HEK293 (cell line): ENCODE measurements at regions not wholly inside any gene's neighbourhood (a gene's known extent, or its start where the extent isn't known, plus 50 kb on each side); places are given as distances from the start of the nearest gene placed in this dataset.

ENCODE experiments used
- CTCF ChIA-PET: fragments of 350-600 bp; formaldehyde crosslinking; extraction: SDS; loops from one replicate; lab custom pipeline; 2021; ENCODE audit warnings: antibody characterized with exemption; lab: Yijun Ruan, JAX
- POLR2A ChIA-PET: fragments of 300-600 bp; formaldehyde crosslinking; extraction: SDS; loops from one replicate; lab custom pipeline; 2020; ENCODE audit warnings: antibody characterized with exemption, inconsistent platforms; lab: Yijun Ruan, JAX
- H3K27ac ChIP-seq: fragments of 200-500 bp; sonication (Bioruptor generic); 2 replicates; pipeline ENCODE4 v1.5.1; 2014; ENCODE audit warnings: low read depth, low read length, control low read depth, inconsistent platforms; ENCODE audit errors: extremely low read depth
- H3K36me3 ChIP-seq, 2 experiments: fragments of 200-500 bp in 1 of 2; sonication (Bioruptor generic) in 1 of 2; 1 replicate in 1 of 2; 2 replicates in 1 of 2; pipeline ENCODE4 v1.5.1; 2014 to 2017; ENCODE audit warnings: inconsistent platforms in 2 of 2, low read length in 2 of 2; ENCODE audit not compliant: control insufficient read depth in 2 of 2, insufficient read depth in 1 of 2
- H3K4me1 ChIP-seq: fragments of 200-500 bp; sonication (Bioruptor generic); 2 replicates; pipeline ENCODE4 v1.5.1; 2014; ENCODE audit warnings: mild to moderate bottlenecking, low read length, inconsistent platforms; ENCODE audit not compliant: control insufficient read depth, insufficient read depth
- H3K4me3 ChIP-seq: 2 replicates; pipeline ENCODE4 v1.5.1; 2011; ENCODE audit warnings: low read depth, mild to moderate bottlenecking, control low read depth, low read length, moderate library complexity
- H3K9me3 ChIP-seq: fragments of 200-500 bp; sonication (Bioruptor generic); 2 replicates; pipeline ENCODE4 v1.5.1; 2014; ENCODE audit warnings: low read depth, low read length, inconsistent platforms; ENCODE audit not compliant: control insufficient read depth, insufficient read depth
- HOXC10 ChIP-seq: sonication (generic); formaldehyde crosslinking; IDR thresholded peaks from 2 replicates; pipeline ENCODE4 v1.8.1; 2023; ENCODE audit warnings: mild to moderate bottlenecking, missing genetic modification reagents
- KLF16 ChIP-seq: fragments of 450-650 bp; formaldehyde crosslinking; IDR thresholded peaks from 2 replicates; pipeline ENCODE4 v1.5.1; 2017; ENCODE audit warnings: missing biosample characterization, missing genetic modification characterization
- OSR2 ChIP-seq: fragments of 450-650 bp; formaldehyde crosslinking; IDR thresholded peaks from 2 replicates; pipeline ENCODE4 v1.5.1; 2016; ENCODE audit warnings: missing biosample characterization, missing genetic modification characterization
- ZFHX2 ChIP-seq: fragments of 450-650 bp; formaldehyde crosslinking; conservative IDR thresholded peaks from 2 replicates; pipeline ENCODE4 v1.5.1; 2016; ENCODE audit warnings: missing biosample characterization, missing genetic modification characterization
- ZIC2 ChIP-seq: fragments of 450-650 bp; formaldehyde crosslinking; IDR thresholded peaks from 2 replicates; pipeline ENCODE4 v1.5.1; 2016; ENCODE audit warnings: missing biosample characterization, missing genetic modification characterization
- ZNF133 ChIP-seq: fragments of 450-650 bp; formaldehyde crosslinking; IDR thresholded peaks from 2 replicates; pipeline ENCODE4 v1.5.1; 2016; ENCODE audit warnings: missing biosample characterization, missing genetic modification characterization
- ZNF24 ChIP-seq: fragments of 450-650 bp; formaldehyde crosslinking; IDR thresholded peaks from 2 replicates; pipeline ENCODE4 v1.5.1; 2016; ENCODE audit warnings: missing biosample characterization, missing genetic modification characterization
- ZNF266 ChIP-seq: fragments of 450-650 bp; formaldehyde crosslinking; IDR thresholded peaks from 2 replicates; pipeline ENCODE4 v1.5.1; 2016; ENCODE audit warnings: missing biosample characterization, missing genetic modification characterization, low read depth
- ZNF350 ChIP-seq: fragments of 450-650 bp; formaldehyde crosslinking; IDR thresholded peaks from 2 replicates; pipeline ENCODE4 v1.5.0; 2017; ENCODE audit warnings: missing biosample characterization, mild to moderate bottlenecking, missing genetic modification characterization
- ZNF404 ChIP-seq: fragments of 450-650 bp; formaldehyde crosslinking; IDR thresholded peaks from 2 replicates; pipeline ENCODE4 v1.5.1; 2017; ENCODE audit warnings: missing biosample characterization, missing genetic modification characterization
- ZNF423 ChIP-seq: fragments of 450-650 bp; formaldehyde crosslinking; IDR thresholded peaks from 2 replicates; pipeline ENCODE4 v1.5.1; 2016; ENCODE audit warnings: missing biosample characterization, missing genetic modification characterization
- ZNF548 ChIP-seq: fragments of 450-650 bp; formaldehyde crosslinking; IDR thresholded peaks from 2 replicates; pipeline ENCODE4 v1.5.1; 2016; ENCODE audit warnings: missing biosample characterization, missing genetic modification characterization
- ZNF626 ChIP-seq: fragments of 450-650 bp; sonication (Bioruptor Pico); formaldehyde crosslinking; IDR thresholded peaks from 2 replicates; pipeline ENCODE4 v1.5.1; 2018; ENCODE audit warnings: missing biosample characterization, missing genetic modification characterization, inconsistent platforms
- ZNF654 ChIP-seq: fragments of 450-650 bp; formaldehyde crosslinking; IDR thresholded peaks from 2 replicates; pipeline ENCODE4 v1.5.1; 2016; ENCODE audit warnings: low read depth, missing biosample characterization, missing genetic modification characterization
- ZNF76 ChIP-seq: fragments of 450-650 bp; formaldehyde crosslinking; IDR thresholded peaks from 2 replicates; pipeline ENCODE4; 2016; ENCODE audit warnings: low read depth, missing biosample characterization, missing genetic modification characterization, borderline replicate concordance
- TF ChIP-seq, protein P1 (sequence below): fragments of 450-650 bp; formaldehyde crosslinking; IDR thresholded peaks from 2 replicates; pipeline ENCODE4 v1.5.0; 2017; ENCODE audit warnings: missing biosample characterization, missing genetic modification characterization, borderline replicate concordance
- TF ChIP-seq, protein P2 (sequence below): fragments of 450-650 bp; formaldehyde crosslinking; IDR thresholded peaks from 2 replicates; pipeline ENCODE4 v1.5.1; 2016; ENCODE audit warnings: missing biosample characterization, missing genetic modification characterization, low read depth
- TF ChIP-seq, protein P3 (sequence below): fragments of 450-650 bp; formaldehyde crosslinking; IDR thresholded peaks from 2 replicates; pipeline ENCODE4 v1.5.1; 2016; ENCODE audit warnings: missing biosample characterization, missing genetic modification characterization, borderline replicate concordance
- TF ChIP-seq, protein P4 (sequence below): fragments of 450-650 bp; formaldehyde crosslinking; IDR thresholded peaks from 2 replicates; pipeline ENCODE4 v1.5.1; 2016; ENCODE audit warnings: missing biosample characterization, missing genetic modification characterization
- TF ChIP-seq, protein P5 (sequence below): fragments of 450-650 bp; formaldehyde crosslinking; IDR thresholded peaks from 2 replicates; pipeline ENCODE4 v1.5.1; 2016; ENCODE audit warnings: missing biosample characterization, missing genetic modification characterization

DNA sequence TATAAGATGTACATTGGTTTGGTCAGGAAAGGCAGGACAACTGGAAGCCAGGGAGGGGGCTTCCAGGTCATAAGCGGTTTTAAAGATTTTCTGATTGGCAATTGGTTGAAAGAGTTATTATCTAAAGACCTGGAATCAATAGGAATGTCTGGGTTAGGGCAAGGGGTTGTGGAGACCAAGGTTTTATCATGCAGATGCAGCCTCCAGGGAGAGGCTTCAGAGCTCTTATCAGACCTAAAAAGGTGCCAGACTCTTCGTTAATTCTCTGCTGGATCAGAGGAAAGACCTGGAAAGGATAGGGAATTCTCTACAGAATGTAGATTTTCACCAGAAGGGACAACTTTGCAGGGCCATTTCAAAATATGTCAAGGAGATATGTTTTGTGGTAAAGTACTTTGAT lies 62.8 kb downstream of the BEX3 start:
- no peaks in the 10 kb centered on the region for H3K4me1 ChIP-seq
- no peak overlapping the region for H3K27ac ChIP-seq
- no peaks in the 10 kb centered on the region for H3K36me3 ChIP-seq
- no peak overlapping the region for H3K4me3 ChIP-seq
- TF ChIP-seq ZNF626, result no peak
- TF ChIP-seq ZNF266, result no peak
- no peak for TF ChIP-seq OSR2
- TF ChIP-seq ZNF350, result no peak
- no peak for TF ChIP-seq ZNF133 (tag by site-specific recombination)
- TF ChIP-seq ZIC2, result no peak
- no peak for TF ChIP-seq ZNF404 (tag by site-specific recombination)
- POLR2A ChIA-PET, result no interaction called here
- no peaks in the 10 kb centered on the region for H3K9me3 ChIP-seq
- CTCF ChIA-PET, result interaction anchor here (0.9 kb wide), 2 partner anchors 26 to 51 kb away, joined by 3 to 4 read pairs; no protein-coding TSS in a partner anchor

DNA sequence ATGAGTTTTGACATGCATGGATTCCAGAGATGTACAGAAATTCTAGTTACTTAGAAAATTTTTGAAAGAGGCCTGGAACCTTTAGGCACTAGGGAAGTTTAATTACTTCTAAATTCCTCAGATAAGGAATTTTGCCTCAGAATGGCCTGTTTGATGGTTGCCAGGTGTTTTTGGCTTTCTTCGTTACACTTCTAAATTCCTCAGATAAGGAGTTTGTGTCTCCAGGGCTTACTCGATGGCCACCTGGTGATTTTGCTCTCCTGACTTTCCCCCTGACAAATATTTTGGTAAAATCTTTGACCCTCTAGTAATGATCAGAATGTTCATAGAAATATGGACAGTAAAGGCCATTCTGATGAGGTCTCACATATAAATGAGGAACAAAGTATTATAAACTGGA lies 64.3 kb downstream of the BEX3 start:
- Histone ChIP-seq H3K4me3 (no peak overlapping the region), H3K36me3 (no peaks in the 10 kb centered on the region), H3K9me3 (no peaks in the 10 kb centered on the region), H3K4me1 (no peaks in the 10 kb centered on the region)
- CTCF ChIA-PET, result no interaction called here
- POLR2A ChIA-PET, result no interaction called here
- TF ChIP-seq KLF16, result no peak
- TF ChIP-seq ZNF423 (tag by site-specific recombination), result no peak
- TF ChIP-seq, all 188 proteins: peak for 0
- no peak overlapping the region for H3K27ac ChIP-seq

DNA sequence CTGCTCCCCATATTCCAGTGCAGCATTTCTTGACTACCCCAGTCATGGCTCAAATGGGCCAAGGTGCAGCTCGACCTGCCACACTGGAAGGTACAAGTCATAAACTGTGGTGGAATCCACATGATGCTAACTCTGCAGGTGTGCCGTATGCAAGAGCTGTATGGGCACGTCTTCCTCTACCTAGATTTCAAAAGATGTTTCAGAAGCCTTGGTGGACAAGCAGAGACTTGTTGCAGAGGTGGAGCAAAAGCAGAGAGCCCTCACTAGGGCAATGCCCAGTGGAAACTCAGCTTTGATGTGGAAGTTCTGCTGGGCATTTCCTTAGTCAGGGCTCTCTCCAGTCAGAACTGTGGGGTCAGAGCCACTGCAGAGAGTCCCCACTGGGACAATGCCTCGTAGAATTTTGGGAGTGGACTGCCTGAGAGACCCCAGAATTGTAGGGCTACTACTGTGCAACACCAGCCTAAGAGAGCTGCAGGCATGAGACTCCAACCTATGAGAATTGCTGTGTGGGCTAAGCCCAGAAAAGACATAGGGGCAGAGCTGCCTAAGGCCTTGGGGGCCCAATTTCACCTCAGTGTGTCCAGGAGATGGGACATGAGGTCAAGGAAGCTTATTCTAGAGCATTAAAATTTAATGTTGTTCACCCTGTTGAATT lies 65.7 kb downstream of the BEX3 start:
- H3K4me3 ChIP-seq, result no peak overlapping the region
- H3K36me3 ChIP-seq, result no peaks in the 10 kb centered on the region
- ChIA-PET POLR2A (no interaction called here), CTCF (interaction anchor here (0.6 kb wide), 1 partner anchor 230 kb away, joined by 7 read pairs; no protein-coding TSS in a partner anchor)
- H3K4me1 ChIP-seq, result no peaks in the 10 kb centered on the region
- no peaks in the 10 kb centered on the region for H3K9me3 ChIP-seq
- H3K27ac ChIP-seq, result no peak overlapping the region
- TF ChIP-seq ZNF76 (tag by site-specific recombination) (no peak), ZNF24 (tag by site-specific recombination) (no peak), ZNF548 (tag by site-specific recombination) (no peak), HOXC10 (no peak), ZIC2 (no peak), ZNF654 (no peak), ZFHX2 (tag by site-specific recombination) (no peak)
- TF ChIP-seq, protein P1, sequence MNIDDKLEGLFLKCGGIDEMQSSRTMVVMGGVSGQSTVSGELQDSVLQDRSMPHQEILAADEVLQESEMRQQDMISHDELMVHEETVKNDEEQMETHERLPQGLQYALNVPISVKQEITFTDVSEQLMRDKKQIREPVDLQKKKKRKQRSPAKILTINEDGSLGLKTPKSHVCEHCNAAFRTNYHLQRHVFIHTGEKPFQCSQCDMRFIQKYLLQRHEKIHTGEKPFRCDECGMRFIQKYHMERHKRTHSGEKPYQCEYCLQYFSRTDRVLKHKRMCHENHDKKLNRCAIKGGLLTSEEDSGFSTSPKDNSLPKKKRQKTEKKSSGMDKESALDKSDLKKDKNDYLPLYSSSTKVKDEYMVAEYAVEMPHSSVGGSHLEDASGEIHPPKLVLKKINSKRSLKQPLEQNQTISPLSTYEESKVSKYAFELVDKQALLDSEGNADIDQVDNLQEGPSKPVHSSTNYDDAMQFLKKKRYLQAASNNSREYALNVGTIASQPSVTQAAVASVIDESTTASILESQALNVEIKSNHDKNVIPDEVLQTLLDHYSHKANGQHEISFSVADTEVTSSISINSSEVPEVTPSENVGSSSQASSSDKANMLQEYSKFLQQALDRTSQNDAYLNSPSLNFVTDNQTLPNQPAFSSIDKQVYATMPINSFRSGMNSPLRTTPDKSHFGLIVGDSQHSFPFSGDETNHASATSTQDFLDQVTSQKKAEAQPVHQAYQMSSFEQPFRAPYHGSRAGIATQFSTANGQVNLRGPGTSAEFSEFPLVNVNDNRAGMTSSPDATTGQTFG (tag by site-specific recombination), result no peak
- TF ChIP-seq, protein P2, sequence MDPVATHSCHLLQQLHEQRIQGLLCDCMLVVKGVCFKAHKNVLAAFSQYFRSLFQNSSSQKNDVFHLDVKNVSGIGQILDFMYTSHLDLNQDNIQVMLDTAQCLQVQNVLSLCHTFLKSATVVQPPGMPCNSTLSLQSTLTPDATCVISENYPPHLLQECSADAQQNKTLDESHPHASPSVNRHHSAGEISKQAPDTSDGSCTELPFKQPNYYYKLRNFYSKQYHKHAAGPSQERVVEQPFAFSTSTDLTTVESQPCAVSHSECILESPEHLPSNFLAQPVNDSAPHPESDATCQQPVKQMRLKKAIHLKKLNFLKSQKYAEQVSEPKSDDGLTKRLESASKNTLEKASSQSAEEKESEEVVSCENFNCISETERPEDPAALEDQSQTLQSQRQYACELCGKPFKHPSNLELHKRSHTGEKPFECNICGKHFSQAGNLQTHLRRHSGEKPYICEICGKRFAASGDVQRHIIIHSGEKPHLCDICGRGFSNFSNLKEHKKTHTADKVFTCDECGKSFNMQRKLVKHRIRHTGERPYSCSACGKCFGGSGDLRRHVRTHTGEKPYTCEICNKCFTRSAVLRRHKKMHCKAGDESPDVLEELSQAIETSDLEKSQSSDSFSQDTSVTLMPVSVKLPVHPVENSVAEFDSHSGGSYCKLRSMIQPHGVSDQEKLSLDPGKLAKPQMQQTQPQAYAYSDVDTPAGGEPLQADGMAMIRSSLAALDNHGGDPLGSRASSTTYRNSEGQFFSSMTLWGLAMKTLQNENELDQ (tag by site-specific recombination), result no peak
- TF ChIP-seq, protein P3, sequence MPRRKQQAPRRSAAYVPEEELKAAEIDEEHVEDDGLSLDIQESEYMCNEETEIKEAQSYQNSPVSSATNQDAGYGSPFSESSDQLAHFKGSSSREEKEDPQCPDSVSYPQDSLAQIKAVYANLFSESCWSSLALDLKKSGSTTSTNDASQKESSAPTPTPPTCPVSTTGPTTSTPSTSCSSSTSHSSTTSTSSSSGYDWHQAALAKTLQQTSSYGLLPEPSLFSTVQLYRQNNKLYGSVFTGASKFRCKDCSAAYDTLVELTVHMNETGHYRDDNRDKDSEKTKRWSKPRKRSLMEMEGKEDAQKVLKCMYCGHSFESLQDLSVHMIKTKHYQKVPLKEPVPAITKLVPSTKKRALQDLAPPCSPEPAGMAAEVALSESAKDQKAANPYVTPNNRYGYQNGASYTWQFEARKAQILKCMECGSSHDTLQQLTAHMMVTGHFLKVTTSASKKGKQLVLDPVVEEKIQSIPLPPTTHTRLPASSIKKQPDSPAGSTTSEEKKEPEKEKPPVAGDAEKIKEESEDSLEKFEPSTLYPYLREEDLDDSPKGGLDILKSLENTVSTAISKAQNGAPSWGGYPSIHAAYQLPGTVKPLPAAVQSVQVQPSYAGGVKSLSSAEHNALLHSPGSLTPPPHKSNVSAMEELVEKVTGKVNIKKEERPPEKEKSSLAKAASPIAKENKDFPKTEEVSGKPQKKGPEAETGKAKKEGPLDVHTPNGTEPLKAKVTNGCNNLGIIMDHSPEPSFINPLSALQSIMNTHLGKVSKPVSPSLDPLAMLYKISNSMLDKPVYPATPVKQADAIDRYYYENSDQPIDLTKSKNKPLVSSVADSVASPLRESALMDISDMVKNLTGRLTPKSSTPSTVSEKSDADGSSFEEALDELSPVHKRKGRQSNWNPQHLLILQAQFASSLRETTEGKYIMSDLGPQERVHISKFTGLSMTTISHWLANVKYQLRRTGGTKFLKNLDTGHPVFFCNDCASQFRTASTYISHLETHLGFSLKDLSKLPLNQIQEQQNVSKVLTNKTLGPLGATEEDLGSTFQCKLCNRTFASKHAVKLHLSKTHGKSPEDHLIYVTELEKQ (tag by site-specific recombination), result no peak
- TF ChIP-seq, protein P4, sequence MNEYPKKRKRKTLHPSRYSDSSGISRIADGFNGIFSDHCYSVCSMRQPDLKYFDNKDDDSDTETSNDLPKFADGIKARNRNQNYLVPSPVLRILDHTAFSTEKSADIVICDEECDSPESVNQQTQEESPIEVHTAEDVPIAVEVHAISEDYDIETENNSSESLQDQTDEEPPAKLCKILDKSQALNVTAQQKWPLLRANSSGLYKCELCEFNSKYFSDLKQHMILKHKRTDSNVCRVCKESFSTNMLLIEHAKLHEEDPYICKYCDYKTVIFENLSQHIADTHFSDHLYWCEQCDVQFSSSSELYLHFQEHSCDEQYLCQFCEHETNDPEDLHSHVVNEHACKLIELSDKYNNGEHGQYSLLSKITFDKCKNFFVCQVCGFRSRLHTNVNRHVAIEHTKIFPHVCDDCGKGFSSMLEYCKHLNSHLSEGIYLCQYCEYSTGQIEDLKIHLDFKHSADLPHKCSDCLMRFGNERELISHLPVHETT (tag by site-specific recombination), result no peak
- TF ChIP-seq, protein P5, sequence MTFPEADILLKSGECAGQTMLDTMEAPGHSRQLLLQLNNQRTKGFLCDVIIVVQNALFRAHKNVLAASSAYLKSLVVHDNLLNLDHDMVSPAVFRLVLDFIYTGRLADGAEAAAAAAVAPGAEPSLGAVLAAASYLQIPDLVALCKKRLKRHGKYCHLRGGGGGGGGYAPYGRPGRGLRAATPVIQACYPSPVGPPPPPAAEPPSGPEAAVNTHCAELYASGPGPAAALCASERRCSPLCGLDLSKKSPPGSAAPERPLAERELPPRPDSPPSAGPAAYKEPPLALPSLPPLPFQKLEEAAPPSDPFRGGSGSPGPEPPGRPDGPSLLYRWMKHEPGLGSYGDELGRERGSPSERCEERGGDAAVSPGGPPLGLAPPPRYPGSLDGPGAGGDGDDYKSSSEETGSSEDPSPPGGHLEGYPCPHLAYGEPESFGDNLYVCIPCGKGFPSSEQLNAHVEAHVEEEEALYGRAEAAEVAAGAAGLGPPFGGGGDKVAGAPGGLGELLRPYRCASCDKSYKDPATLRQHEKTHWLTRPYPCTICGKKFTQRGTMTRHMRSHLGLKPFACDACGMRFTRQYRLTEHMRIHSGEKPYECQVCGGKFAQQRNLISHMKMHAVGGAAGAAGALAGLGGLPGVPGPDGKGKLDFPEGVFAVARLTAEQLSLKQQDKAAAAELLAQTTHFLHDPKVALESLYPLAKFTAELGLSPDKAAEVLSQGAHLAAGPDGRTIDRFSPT, result no peak
